H1 (cell line): ENCODE measurements at regions not wholly inside any gene's neighbourhood (a gene's known extent, or its start where the extent isn't known, plus 50 kb on each side); places are given as distances from the start of the nearest gene placed in this dataset.

Source experiments
- CTCF ChIA-PET: fragments of 300-600 bp; sonication (Branson Sonifier 250); formaldehyde crosslinking; loops from one replicate; lab custom pipeline; 2021; ENCODE audit not compliant: partially characterized antibody; lab: Charles Lee
- POLR2A ChIA-PET: fragments of 300-600 bp; sonication (Branson Sonifier 250); formaldehyde crosslinking; loops from one replicate; lab custom pipeline; 2021; ENCODE audit warnings: inconsistent platforms; ENCODE audit not compliant: partially characterized antibody; lab: Charles Lee
- DNase-seq, 2 experiments: peaks; one replicate each; pipeline versions ENCODE4 v3.0.0 to v3.0.0-alpha.2; 2010 to 2022; ENCODE audit warnings: low spot score in 2 of 2, low read depth in 1 of 2, mixed read lengths in 1 of 2
- FAIRE-seq: peaks from 2 replicates; lab custom pipeline; 2011; peaks lifted over from hg19 to GRCh38; lab: Jason Lieb, UNC
- H2AFZ ChIP-seq: 2 replicates; pipeline ENCODE4 v1.8.1; 2012; ENCODE audit warnings: low read length, inconsistent platforms
- H2AK5ac ChIP-seq: 2 replicates; pipeline ENCODE4 v1.6.1; 2013; ENCODE audit warnings: low read depth, low read length
- H2BK120ac ChIP-seq: replicated peaks from 2 replicates; pipeline ENCODE3; 2013; ENCODE audit warnings: low read depth, low read length, inconsistent platforms
- H2BK12ac ChIP-seq: 2 replicates; pipeline ENCODE4 v1.6.1; 2013; ENCODE audit warnings: low read depth, low read length
- H2BK15ac ChIP-seq: 2 replicates; pipeline ENCODE4 v1.6.1; 2013; ENCODE audit warnings: low read length
- H2BK20ac ChIP-seq: 2 replicates; pipeline ENCODE4 v1.6.1; 2013; ENCODE audit warnings: low read length
- H2BK5ac ChIP-seq: 2 replicates; pipeline ENCODE4 v1.6.1; 2013; ENCODE audit warnings: low read depth, low read length
- H3K14ac ChIP-seq: 2 replicates; pipeline ENCODE4 v1.6.1; 2013; ENCODE audit warnings: inconsistent platforms; ENCODE audit not compliant: insufficient read length
- H3K18ac ChIP-seq: 2 replicates; pipeline ENCODE4 v1.6.1; 2013; ENCODE audit warnings: low read length; ENCODE audit errors: extremely low read depth
- H3K23ac ChIP-seq: 2 replicates; pipeline ENCODE4 v1.6.1; 2013; ENCODE audit warnings: inconsistent platforms; ENCODE audit not compliant: insufficient read length
- H3K23me2 ChIP-seq: 2 replicates; pipeline ENCODE4 v1.6.1; 2013; ENCODE audit warnings: low read depth, low read length
- H3K27ac ChIP-seq: 2 replicates; pipeline ENCODE4 v1.6.1; 2011; ENCODE audit warnings: low read depth, low read length, inconsistent platforms
- H3K27me3 ChIP-seq, 4 experiments: replicated peaks in 1 of 4; 1 replicate in 1 of 4; 2 replicates in 3 of 4; pipeline versions ENCODE4 v1.6.1 to v1.8.1; 2011 to 2013; ENCODE audit warnings: low read length in 3 of 4, mild to moderate bottlenecking in 3 of 4, inconsistent platforms in 2 of 4, mixed read lengths in 2 of 4, moderate library complexity in 1 of 4; ENCODE audit not compliant: control insufficient read depth in 3 of 4, insufficient read depth in 3 of 4; ENCODE audit errors: extremely low read depth in 1 of 4
- H3K36me3 ChIP-seq, 4 experiments: 2 replicates each; pipeline versions ENCODE4 v1.6.1 to v1.8.1; 2011 to 2013; ENCODE audit warnings: mild to moderate bottlenecking in 4 of 4, low read length in 3 of 4, moderate library complexity in 2 of 4, control low read depth in 1 of 4, inconsistent platforms in 1 of 4; ENCODE audit not compliant: insufficient read depth in 4 of 4, control insufficient read depth in 2 of 4
- H3K4ac ChIP-seq: replicated peaks from 2 replicates; pipeline ENCODE3; 2013; ENCODE audit warnings: low read length, low read depth, mixed read lengths, inconsistent platforms; ENCODE audit not compliant: insufficient read length
- H3K4me1 ChIP-seq, 4 experiments: replicated peaks in 1 of 4; 1 replicate in 1 of 4; 2 replicates in 3 of 4; pipeline versions ENCODE4 v1.6.1 to v1.8.1; 2011 to 2013; ENCODE audit warnings: low read length in 3 of 4, inconsistent platforms in 2 of 4, mixed read lengths in 1 of 4; ENCODE audit not compliant: insufficient read depth in 4 of 4, control insufficient read depth in 3 of 4
- H3K4me2 ChIP-seq, 2 experiments: 2 replicates each; pipeline versions ENCODE4 v1.6.1 to v1.8.1; 2011 to 2013; ENCODE audit warnings: low read depth in 2 of 2, low read length in 2 of 2, control low read depth in 1 of 2, inconsistent platforms in 1 of 2, mild to moderate bottlenecking in 1 of 2; ENCODE audit not compliant: insufficient read depth in 1 of 2
- H3K4me3 ChIP-seq, 4 experiments: fragments of 200-600, 300-600 bp in 1 of 4; sonication (generic), shearing (Covaris generic), sonication (Bioruptor Twin) in 1 of 4; 2 replicates each; pipeline versions ENCODE4 v1.5.1 to v1.8.1; 2011 to 2016; ENCODE audit warnings: low read length in 4 of 4, low read depth in 3 of 4, control low read depth in 2 of 4, inconsistent platforms in 2 of 4, mild to moderate bottlenecking in 2 of 4, mixed read lengths in 1 of 4, moderate library complexity in 1 of 4; ENCODE audit not compliant: insufficient read depth in 2 of 4; ENCODE audit errors: extremely low read depth in 1 of 4
- H3K56ac ChIP-seq: replicated peaks from 2 replicates; pipeline ENCODE3; 2013; ENCODE audit warnings: low read depth, mild to moderate bottlenecking, mixed read lengths, low read length, inconsistent platforms; ENCODE audit not compliant: insufficient read length
- H3K79me1 ChIP-seq: 2 replicates; pipeline ENCODE4 v1.6.1; 2013; ENCODE audit warnings: low read depth, low read length, control low read depth
- H3K79me2 ChIP-seq, 2 experiments: 2 replicates each; pipeline versions ENCODE4 v1.6.1 to v1.8.1; 2012 to 2013; ENCODE audit warnings: low read length in 2 of 2, mild to moderate bottlenecking in 2 of 2, inconsistent platforms in 1 of 2; ENCODE audit not compliant: insufficient read depth in 2 of 2, control insufficient read depth in 1 of 2
- H3K9ac ChIP-seq, 4 experiments: replicated peaks in 1 of 4; 1 replicate in 1 of 4; 2 replicates in 3 of 4; pipeline versions ENCODE4 v1.6.1 to v1.8.1; 2011 to 2013; ENCODE audit warnings: low read depth in 3 of 4, low read length in 3 of 4, control low read depth in 2 of 4, mild to moderate bottlenecking in 2 of 4, moderate library complexity in 2 of 4, inconsistent platforms in 1 of 4; ENCODE audit errors: extremely low read depth in 1 of 4
- H3K9me3 ChIP-seq, 2 experiments: 2 replicates each; pipeline versions ENCODE4 v1.6.1 to v1.8.1; 2012 to 2013; ENCODE audit warnings: mild to moderate bottlenecking in 2 of 2, moderate library complexity in 2 of 2, control low read depth in 1 of 2, inconsistent platforms in 1 of 2, low read depth in 1 of 2, low read length in 1 of 2, mixed read lengths in 1 of 2; ENCODE audit not compliant: insufficient read depth in 2 of 2
- H4K20me1 ChIP-seq, 2 experiments: replicated peaks in 1 of 2; 2 replicates each; pipeline versions ENCODE3 to v1.8.1; 2011 to 2013; ENCODE audit warnings: inconsistent platforms in 2 of 2, low read length in 2 of 2, mild to moderate bottlenecking in 1 of 2; ENCODE audit not compliant: insufficient read depth in 2 of 2, control insufficient read depth in 1 of 2
- H4K5ac ChIP-seq: 2 replicates; pipeline ENCODE4 v1.6.1; 2013; ENCODE audit warnings: low read length, low read depth, mixed read lengths, inconsistent platforms; ENCODE audit not compliant: insufficient read length
- H4K8ac ChIP-seq: 2 replicates; pipeline ENCODE4 v1.8.0; 2013; ENCODE audit warnings: mild to moderate bottlenecking, moderate library complexity, low read length, inconsistent platforms; ENCODE audit not compliant: insufficient read depth; ENCODE audit errors: extremely low read depth
- H4K91ac ChIP-seq: replicated peaks from 2 replicates; pipeline ENCODE3; 2013; ENCODE audit warnings: low read length, mixed read lengths, inconsistent platforms; ENCODE audit not compliant: insufficient read length
- ASH2L ChIP-seq: fragments of 200-600, 300-600 bp; sonication (generic); IDR thresholded peaks from one replicate; pipeline ENCODE4 v1.7.1; 2017; ENCODE audit warnings: low read length
- HDAC2 ChIP-seq, 2 experiments: fragments of 300-600 bp in 1 of 2; sonication (generic) in 1 of 2; IDR thresholded peaks; 2 replicates each; pipeline ENCODE4 v1.6.1; 2011 to 2012; ENCODE audit warnings: low read depth in 2 of 2, low read length in 2 of 2, mild to moderate bottlenecking in 2 of 2, moderate library complexity in 2 of 2, borderline replicate concordance in 1 of 2, inconsistent platforms in 1 of 2
- RXRA ChIP-seq: IDR thresholded peaks from 2 replicates; pipeline ENCODE4 v1.6.1; 2011; ENCODE audit warnings: low read depth, mild to moderate bottlenecking, low read length, moderate library complexity; ENCODE audit not compliant: insufficient read depth
- USF2 ChIP-seq: IDR thresholded peaks from 2 replicates; pipeline ENCODE4 v1.6.1; 2011; ENCODE audit warnings: low read length, improper control_type of control experiment
- WGBS, 2 experiments: shearing (Covaris generic) in 1 of 2; methylation state at CpG; one replicate each; pipeline versions ENCODE4 v1.1.6 to v1.1.7; 2013 to 2015; ENCODE audit warnings: low lambda C conversion rate in 2 of 2, mixed read lengths in 2 of 2, inconsistent platforms in 1 of 2, low coverage in 1 of 2, missing lambda C conversion rate in 1 of 2; ENCODE audit not compliant: insufficient replicate concordance in 2 of 2, insufficient coverage in 1 of 2, insufficient read length in 1 of 2; ENCODE audit errors: extremely low coverage in 1 of 2, missing lambda C conversion rate in 1 of 2; 5-methylcytosine and 5-hydroxymethylcytosine counted together

GRCh38 chr12:91271185-91271584 is 88.6 kb upstream of the DCN start:
- POLR2A ChIA-PET: interaction anchor here (1.4 kb wide), 1 partner anchor 9 kb away, joined by 4 read pairs; no protein-coding TSS in a partner anchor

More at GRCh38 chr12:91271185-91271584, 88.6 kb upstream of the DCN start:
- CTCF ChIA-PET: interaction anchor here (0.6 to 1.9 kb wide), 3 partner anchors 20 to 55 kb away, joined by 3 to 4 read pairs (median 3); no protein-coding TSS in a partner anchor
- Histone ChIP-seq H2BK15ac (no peak overlapping the region), H3K14ac (no peak overlapping the region), H3K56ac (no peak overlapping the region), H3K23me2 (no peaks in the 10 kb centered on the region), H3K4ac (no peak overlapping the region), H2BK5ac (no peak overlapping the region), H3K27me3 (no peaks in the 10 kb centered on the region), H4K91ac (no peak overlapping the region), H2BK20ac (no peak overlapping the region), H3K27ac (no peak overlapping the region), H3K9ac (no peak overlapping the region), H4K20me1 (no peaks in the 10 kb centered on the region), H4K5ac (no peak overlapping the region), H3K79me1 (no peaks in the 10 kb centered on the region), H3K4me2 (no peak overlapping the region), H3K79me2 (no peaks in the 10 kb centered on the region), H4K8ac (no peak overlapping the region), H3K36me3 (no peaks in the 10 kb centered on the region), H3K23ac (no peak overlapping the region), H3K18ac (no peak overlapping the region), H2AK5ac (no peak overlapping the region), H3K4me3 (no peak overlapping the region), H3K9me3 (no peaks in the 10 kb centered on the region), H2BK12ac (no peak overlapping the region; the same call in 1 of the 2 replicates), H3K4me1 (peaks cover 2 to 17% (median 4%) of the 10 kb centered on the region in 4 experiments; a peak in 6 of 7 replicates), H2AFZ (no peak overlapping the region), H2BK120ac (no peak overlapping the region)
- WGBS, 2 experiments: 93% methylated on average over 4 of the region's 4 CpGs; no CpG with 5 or more reads in 1 of the 2 experiments
- no peak for DNase-seq
- TF ChIP-seq USF2: no peak
- TF ChIP-seq RXRA: no peak
- no peak for TF ChIP-seq ASH2L
- TF ChIP-seq HDAC2 (IDR thresholded peaks at IDR 0.05; ENCODE audit: borderline replicate concordance in 1 of 2, low read depth in 2 of 2, low read length in 2 of 2): no peak
- FAIRE-seq: no peak
